H1 (cell line): ENCODE measurements at regions not wholly inside any gene's neighbourhood (a gene's known extent, or its start where the extent isn't known, plus 50 kb on each side); places are given as distances from the start of the nearest gene placed in this dataset.
"Not testable (repeated sequence)": the region's sequence is repeated elsewhere in the genome, so short reads cannot be mapped to it uniquely, and the experiment has no call there.

Experiments
- CTCF ChIA-PET: fragments of 300-600 bp; sonication (Branson Sonifier 250); formaldehyde crosslinking; loops from one replicate; lab custom pipeline; 2021; ENCODE audit not compliant: partially characterized antibody; lab: Charles Lee
- POLR2A ChIA-PET: fragments of 300-600 bp; sonication (Branson Sonifier 250); formaldehyde crosslinking; loops from one replicate; lab custom pipeline; 2021; ENCODE audit warnings: inconsistent platforms; ENCODE audit not compliant: partially characterized antibody; lab: Charles Lee
- DNase-seq, 2 experiments: peaks; one replicate each; pipeline versions ENCODE4 v3.0.0 to v3.0.0-alpha.2; 2010 to 2022; ENCODE audit warnings: low spot score in 2 of 2, low read depth in 1 of 2, mixed read lengths in 1 of 2
- FAIRE-seq: peaks from 2 replicates; lab custom pipeline; 2011; peaks lifted over from hg19 to GRCh38; lab: Jason Lieb, UNC
- H2AFZ ChIP-seq: 2 replicates; pipeline ENCODE4 v1.8.1; 2012; ENCODE audit warnings: low read length, inconsistent platforms
- H2AK5ac ChIP-seq: 2 replicates; pipeline ENCODE4 v1.6.1; 2013; ENCODE audit warnings: low read depth, low read length
- H2BK120ac ChIP-seq: replicated peaks from 2 replicates; pipeline ENCODE3; 2013; ENCODE audit warnings: low read depth, low read length, inconsistent platforms
- H2BK12ac ChIP-seq: 2 replicates; pipeline ENCODE4 v1.6.1; 2013; ENCODE audit warnings: low read depth, low read length
- H2BK15ac ChIP-seq: 2 replicates; pipeline ENCODE4 v1.6.1; 2013; ENCODE audit warnings: low read length
- H2BK20ac ChIP-seq: 2 replicates; pipeline ENCODE4 v1.6.1; 2013; ENCODE audit warnings: low read length
- H2BK5ac ChIP-seq: 2 replicates; pipeline ENCODE4 v1.6.1; 2013; ENCODE audit warnings: low read depth, low read length
- H3K14ac ChIP-seq: 2 replicates; pipeline ENCODE4 v1.6.1; 2013; ENCODE audit warnings: inconsistent platforms; ENCODE audit not compliant: insufficient read length
- H3K18ac ChIP-seq: 2 replicates; pipeline ENCODE4 v1.6.1; 2013; ENCODE audit warnings: low read length; ENCODE audit errors: extremely low read depth
- H3K23ac ChIP-seq: 2 replicates; pipeline ENCODE4 v1.6.1; 2013; ENCODE audit warnings: inconsistent platforms; ENCODE audit not compliant: insufficient read length
- H3K23me2 ChIP-seq: 2 replicates; pipeline ENCODE4 v1.6.1; 2013; ENCODE audit warnings: low read depth, low read length
- H3K27ac ChIP-seq: 2 replicates; pipeline ENCODE4 v1.6.1; 2011; ENCODE audit warnings: low read depth, low read length, inconsistent platforms
- H3K27me3 ChIP-seq, 4 experiments: replicated peaks in 1 of 4; 1 replicate in 1 of 4; 2 replicates in 3 of 4; pipeline versions ENCODE4 v1.6.1 to v1.8.1; 2011 to 2013; ENCODE audit warnings: low read length in 3 of 4, mild to moderate bottlenecking in 3 of 4, inconsistent platforms in 2 of 4, mixed read lengths in 2 of 4, moderate library complexity in 1 of 4; ENCODE audit not compliant: control insufficient read depth in 3 of 4, insufficient read depth in 3 of 4; ENCODE audit errors: extremely low read depth in 1 of 4
- H3K36me3 ChIP-seq, 4 experiments: 2 replicates each; pipeline versions ENCODE4 v1.6.1 to v1.8.1; 2011 to 2013; ENCODE audit warnings: mild to moderate bottlenecking in 4 of 4, low read length in 3 of 4, moderate library complexity in 2 of 4, control low read depth in 1 of 4, inconsistent platforms in 1 of 4; ENCODE audit not compliant: insufficient read depth in 4 of 4, control insufficient read depth in 2 of 4
- H3K4ac ChIP-seq: replicated peaks from 2 replicates; pipeline ENCODE3; 2013; ENCODE audit warnings: low read length, low read depth, mixed read lengths, inconsistent platforms; ENCODE audit not compliant: insufficient read length
- H3K4me1 ChIP-seq, 4 experiments: replicated peaks in 1 of 4; 1 replicate in 1 of 4; 2 replicates in 3 of 4; pipeline versions ENCODE4 v1.6.1 to v1.8.1; 2011 to 2013; ENCODE audit warnings: low read length in 3 of 4, inconsistent platforms in 2 of 4, mixed read lengths in 1 of 4; ENCODE audit not compliant: insufficient read depth in 4 of 4, control insufficient read depth in 3 of 4
- H3K4me2 ChIP-seq, 2 experiments: 2 replicates each; pipeline versions ENCODE4 v1.6.1 to v1.8.1; 2011 to 2013; ENCODE audit warnings: low read depth in 2 of 2, low read length in 2 of 2, control low read depth in 1 of 2, inconsistent platforms in 1 of 2, mild to moderate bottlenecking in 1 of 2; ENCODE audit not compliant: insufficient read depth in 1 of 2
- H3K4me3 ChIP-seq, 4 experiments: fragments of 200-600, 300-600 bp in 1 of 4; sonication (generic), shearing (Covaris generic), sonication (Bioruptor Twin) in 1 of 4; 2 replicates each; pipeline versions ENCODE4 v1.5.1 to v1.8.1; 2011 to 2016; ENCODE audit warnings: low read length in 4 of 4, low read depth in 3 of 4, control low read depth in 2 of 4, inconsistent platforms in 2 of 4, mild to moderate bottlenecking in 2 of 4, mixed read lengths in 1 of 4, moderate library complexity in 1 of 4; ENCODE audit not compliant: insufficient read depth in 2 of 4; ENCODE audit errors: extremely low read depth in 1 of 4
- H3K56ac ChIP-seq: replicated peaks from 2 replicates; pipeline ENCODE3; 2013; ENCODE audit warnings: low read depth, mild to moderate bottlenecking, mixed read lengths, low read length, inconsistent platforms; ENCODE audit not compliant: insufficient read length
- H3K79me1 ChIP-seq: 2 replicates; pipeline ENCODE4 v1.6.1; 2013; ENCODE audit warnings: low read depth, low read length, control low read depth
- H3K79me2 ChIP-seq, 2 experiments: 2 replicates each; pipeline versions ENCODE4 v1.6.1 to v1.8.1; 2012 to 2013; ENCODE audit warnings: low read length in 2 of 2, mild to moderate bottlenecking in 2 of 2, inconsistent platforms in 1 of 2; ENCODE audit not compliant: insufficient read depth in 2 of 2, control insufficient read depth in 1 of 2
- H3K9ac ChIP-seq, 4 experiments: replicated peaks in 1 of 4; 1 replicate in 1 of 4; 2 replicates in 3 of 4; pipeline versions ENCODE4 v1.6.1 to v1.8.1; 2011 to 2013; ENCODE audit warnings: low read depth in 3 of 4, low read length in 3 of 4, control low read depth in 2 of 4, mild to moderate bottlenecking in 2 of 4, moderate library complexity in 2 of 4, inconsistent platforms in 1 of 4; ENCODE audit errors: extremely low read depth in 1 of 4
- H3K9me3 ChIP-seq, 2 experiments: 2 replicates each; pipeline versions ENCODE4 v1.6.1 to v1.8.1; 2012 to 2013; ENCODE audit warnings: mild to moderate bottlenecking in 2 of 2, moderate library complexity in 2 of 2, control low read depth in 1 of 2, inconsistent platforms in 1 of 2, low read depth in 1 of 2, low read length in 1 of 2, mixed read lengths in 1 of 2; ENCODE audit not compliant: insufficient read depth in 2 of 2
- H4K20me1 ChIP-seq, 2 experiments: replicated peaks in 1 of 2; 2 replicates each; pipeline versions ENCODE3 to v1.8.1; 2011 to 2013; ENCODE audit warnings: inconsistent platforms in 2 of 2, low read length in 2 of 2, mild to moderate bottlenecking in 1 of 2; ENCODE audit not compliant: insufficient read depth in 2 of 2, control insufficient read depth in 1 of 2
- H4K5ac ChIP-seq: 2 replicates; pipeline ENCODE4 v1.6.1; 2013; ENCODE audit warnings: low read length, low read depth, mixed read lengths, inconsistent platforms; ENCODE audit not compliant: insufficient read length
- H4K8ac ChIP-seq: 2 replicates; pipeline ENCODE4 v1.8.0; 2013; ENCODE audit warnings: mild to moderate bottlenecking, moderate library complexity, low read length, inconsistent platforms; ENCODE audit not compliant: insufficient read depth; ENCODE audit errors: extremely low read depth
- H4K91ac ChIP-seq: replicated peaks from 2 replicates; pipeline ENCODE3; 2013; ENCODE audit warnings: low read length, mixed read lengths, inconsistent platforms; ENCODE audit not compliant: insufficient read length
- WGBS, 2 experiments: shearing (Covaris generic) in 1 of 2; methylation state at CpG; one replicate each; pipeline versions ENCODE4 v1.1.6 to v1.1.7; 2013 to 2015; ENCODE audit warnings: low lambda C conversion rate in 2 of 2, mixed read lengths in 2 of 2, inconsistent platforms in 1 of 2, low coverage in 1 of 2, missing lambda C conversion rate in 1 of 2; ENCODE audit not compliant: insufficient replicate concordance in 2 of 2, insufficient coverage in 1 of 2, insufficient read length in 1 of 2; ENCODE audit errors: extremely low coverage in 1 of 2, missing lambda C conversion rate in 1 of 2; 5-methylcytosine and 5-hydroxymethylcytosine counted together

- H2BK20ac ChIP-seq, H3K4me1 ChIP-seq, FAIRE-seq, H2BK5ac ChIP-seq, H2BK120ac ChIP-seq, H3K56ac ChIP-seq, H3K4me3 ChIP-seq, H3K4ac ChIP-seq, H3K79me1 ChIP-seq, H3K27ac ChIP-seq, H3K18ac ChIP-seq, CTCF ChIA-PET, H4K8ac ChIP-seq, POLR2A ChIA-PET, H3K23ac ChIP-seq, H3K36me3 ChIP-seq, H3K9me3 ChIP-seq, H3K14ac ChIP-seq, H2AFZ ChIP-seq, H3K79me2 ChIP-seq, H3K4me2 ChIP-seq, H2BK15ac ChIP-seq, H4K20me1 ChIP-seq, H2AK5ac ChIP-seq, H2BK12ac ChIP-seq, DNase-seq, H3K9ac ChIP-seq, H4K5ac ChIP-seq, H3K23me2 ChIP-seq, H4K91ac ChIP-seq, H3K27me3 ChIP-seq: not testable (repeated sequence)
- 80% methylated on average over 6 of the region's 6 CpGs; no CpG with 5 or more reads in 1 of the 2 experiments for WGBS, 2 experiments
These were observed 298.0 kb upstream of the DLGAP1 start for GRCh38 chr18:4753151-4753550.
